ENCODE measurements at regions not wholly inside any gene's neighbourhood (a gene's known extent, or its start where the extent isn't known, plus 50 kb on each side); places are given as distances from the start of the nearest gene placed in this dataset.
"Not testable (repeated sequence)": the region's sequence is repeated elsewhere in the genome, so short reads cannot be mapped to it uniquely, and the experiment has no call there.

DNA sequence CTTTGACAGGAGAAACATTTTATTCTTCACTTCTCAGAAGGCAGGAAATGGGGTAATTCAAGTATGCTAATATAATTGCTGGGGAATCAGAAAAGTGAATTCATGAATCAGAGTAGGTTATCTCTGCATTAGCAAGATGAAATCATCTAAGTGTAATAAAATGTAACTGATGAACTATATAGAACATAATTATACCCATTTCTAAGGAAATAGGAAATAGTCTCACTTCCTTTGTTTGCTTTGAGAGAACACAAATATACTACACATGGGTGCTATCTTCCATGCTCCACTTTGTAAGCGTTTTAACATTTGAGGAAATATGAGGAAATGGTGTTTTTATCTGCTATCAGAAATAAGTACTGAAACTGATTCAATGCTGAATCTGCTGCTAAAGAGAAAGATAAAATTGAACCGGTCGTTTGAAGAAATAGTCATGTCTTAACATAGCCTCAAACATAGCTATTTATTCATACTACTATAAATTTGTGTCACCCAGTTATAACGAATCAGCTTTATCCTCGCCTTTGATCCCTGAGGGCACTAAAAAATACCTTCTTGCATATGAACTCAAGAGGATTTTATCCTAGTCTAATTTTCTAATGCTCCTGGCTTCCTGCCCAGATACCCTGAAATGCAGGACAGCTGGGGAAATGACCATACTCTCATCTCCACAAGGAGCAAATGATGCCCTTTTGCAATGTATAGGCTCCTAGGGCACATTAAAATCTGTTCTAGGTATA is 696.0 kb downstream of the C12orf50 start:
- no peaks in the 10 kb centered on the region for H3K27me3 Mint-ChIP-seq (ENCODE audit: low read depth)
- TF ChIP-seq, protein P1, sequence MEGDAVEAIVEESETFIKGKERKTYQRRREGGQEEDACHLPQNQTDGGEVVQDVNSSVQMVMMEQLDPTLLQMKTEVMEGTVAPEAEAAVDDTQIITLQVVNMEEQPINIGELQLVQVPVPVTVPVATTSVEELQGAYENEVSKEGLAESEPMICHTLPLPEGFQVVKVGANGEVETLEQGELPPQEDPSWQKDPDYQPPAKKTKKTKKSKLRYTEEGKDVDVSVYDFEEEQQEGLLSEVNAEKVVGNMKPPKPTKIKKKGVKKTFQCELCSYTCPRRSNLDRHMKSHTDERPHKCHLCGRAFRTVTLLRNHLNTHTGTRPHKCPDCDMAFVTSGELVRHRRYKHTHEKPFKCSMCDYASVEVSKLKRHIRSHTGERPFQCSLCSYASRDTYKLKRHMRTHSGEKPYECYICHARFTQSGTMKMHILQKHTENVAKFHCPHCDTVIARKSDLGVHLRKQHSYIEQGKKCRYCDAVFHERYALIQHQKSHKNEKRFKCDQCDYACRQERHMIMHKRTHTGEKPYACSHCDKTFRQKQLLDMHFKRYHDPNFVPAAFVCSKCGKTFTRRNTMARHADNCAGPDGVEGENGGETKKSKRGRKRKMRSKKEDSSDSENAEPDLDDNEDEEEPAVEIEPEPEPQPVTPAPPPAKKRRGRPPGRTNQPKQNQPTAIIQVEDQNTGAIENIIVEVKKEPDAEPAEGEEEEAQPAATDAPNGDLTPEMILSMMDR (IDR thresholded peaks at IDR 0.05): no peak
- no peaks in the 10 kb centered on the region for H3K36me3 Mint-ChIP-seq (ENCODE audit: low read depth)
- no peaks in the 10 kb centered on the region for H3K9me3 Mint-ChIP-seq (ENCODE audit: low read depth)
- no peak for DNase-seq (ENCODE audit: low spot score)
- no peak overlapping the region for H3K27ac Mint-ChIP-seq (ENCODE audit: unreplicated experiment)
- peaks cover 6% of the 10 kb centered on the region for H3K4me1 Mint-ChIP-seq (ENCODE audit: low read depth)
- H3K4me3 Mint-ChIP-seq (ENCODE audit: unreplicated experiment): no peak overlapping the region

DNA sequence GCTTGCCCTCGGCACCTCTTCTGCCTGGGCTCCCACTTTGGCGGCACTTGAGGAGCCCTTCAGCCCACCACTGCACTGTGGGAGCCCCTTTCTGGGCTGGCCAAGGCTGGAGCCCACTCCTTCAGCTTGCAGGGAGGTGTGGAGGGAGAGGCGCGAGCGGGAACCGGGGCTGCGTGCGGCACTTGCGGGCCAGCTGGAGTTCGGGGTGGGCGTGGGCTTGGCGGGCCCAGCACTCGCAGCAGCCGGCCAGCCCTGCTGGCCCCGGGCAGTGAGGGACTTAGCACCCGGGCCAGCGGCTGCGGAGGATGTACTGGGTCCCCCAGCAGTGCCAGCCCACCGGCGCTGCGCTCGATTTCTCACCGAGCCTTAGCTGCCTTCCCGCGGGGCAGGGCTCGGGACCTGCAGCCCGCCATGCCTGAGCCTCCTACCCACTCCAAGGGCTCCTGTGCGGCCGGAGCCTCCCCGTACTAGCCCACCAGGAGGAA is 699.1 kb downstream of the C12orf50 start:
- H3K36me3 Mint-ChIP-seq (ENCODE audit: low read depth); H3K4me1 Mint-ChIP-seq (ENCODE audit: low read depth); H3K4me3 Mint-ChIP-seq (ENCODE audit: unreplicated experiment); H3K9me3 Mint-ChIP-seq (ENCODE audit: low read depth); H3K27ac Mint-ChIP-seq (ENCODE audit: unreplicated experiment); H3K27me3 Mint-ChIP-seq (ENCODE audit: low read depth); DNase-seq (ENCODE audit: low spot score): not testable (repeated sequence)

DNA sequence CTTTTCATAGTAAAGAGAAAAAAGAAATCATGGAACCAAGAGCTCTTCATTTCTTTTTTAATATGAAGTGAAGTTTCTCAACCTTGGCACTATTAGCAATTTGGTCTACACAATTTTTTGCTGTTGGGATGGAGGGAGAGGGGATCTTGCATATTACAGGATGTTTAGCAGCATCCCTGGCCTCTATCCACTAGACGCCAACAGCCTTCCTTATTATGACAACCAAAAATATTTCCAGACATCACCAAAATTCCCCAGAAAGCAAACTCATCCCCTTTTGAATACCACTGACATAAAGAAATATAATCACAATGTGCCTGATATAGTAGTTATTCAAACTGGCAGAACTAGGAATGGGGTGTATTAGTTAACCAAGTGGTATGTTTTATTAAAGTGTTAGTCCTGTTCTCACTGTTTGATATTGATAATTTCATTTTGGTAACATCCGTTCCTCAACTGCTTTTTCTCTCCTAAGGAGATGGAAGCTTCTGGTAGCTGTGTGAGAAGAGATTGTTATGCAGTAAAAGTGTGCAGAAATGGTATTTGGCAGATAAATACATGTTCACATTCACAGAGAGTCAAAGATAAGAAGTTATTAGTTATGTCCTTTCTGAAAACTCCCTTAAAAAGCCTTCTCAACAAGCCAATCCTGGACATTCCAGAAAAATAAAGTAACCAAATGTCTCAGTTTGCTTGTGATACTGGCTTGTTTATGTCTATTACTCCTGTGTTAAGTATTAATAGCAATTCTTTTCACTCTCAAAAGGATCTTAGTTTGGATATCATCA is 699.9 kb downstream of the C12orf50 start:
- H3K27ac Mint-ChIP-seq (ENCODE audit: unreplicated experiment): no peak overlapping the region
- peaks cover 6% of the 10 kb centered on the region for H3K4me1 Mint-ChIP-seq (ENCODE audit: low read depth)
- no peak overlapping the region for H3K4me3 Mint-ChIP-seq (ENCODE audit: unreplicated experiment)
- TF ChIP-seq, protein P1 (IDR thresholded peaks at IDR 0.05): no peak
- no peaks in the 10 kb centered on the region for H3K9me3 Mint-ChIP-seq (ENCODE audit: low read depth)
- no peaks in the 10 kb centered on the region for H3K36me3 Mint-ChIP-seq (ENCODE audit: low read depth)
- no peaks in the 10 kb centered on the region for H3K27me3 Mint-ChIP-seq (ENCODE audit: low read depth)
- DNase-seq (ENCODE audit: low spot score): no peak

GRCh38 chr12:87323369-87323768 is 705.8 kb downstream of the C12orf50 start:
- H3K4me3 Mint-ChIP-seq (ENCODE audit: unreplicated experiment): no peak overlapping the region
- no peaks in the 10 kb centered on the region for H3K36me3 Mint-ChIP-seq (ENCODE audit: low read depth)
- peaks cover 10% of the 10 kb centered on the region for H3K4me1 Mint-ChIP-seq (ENCODE audit: low read depth)
- no peak for DNase-seq (ENCODE audit: low spot score)
- H3K9me3 Mint-ChIP-seq (ENCODE audit: low read depth): no peaks in the 10 kb centered on the region
- TF ChIP-seq, protein P1 (IDR thresholded peaks at IDR 0.05): no peak
- H3K27me3 Mint-ChIP-seq (ENCODE audit: low read depth): no peaks in the 10 kb centered on the region
- no peak overlapping the region for H3K27ac Mint-ChIP-seq (ENCODE audit: unreplicated experiment)

- no peak for DNase-seq (ENCODE audit: low spot score)
- Mint-ChIP-seq H3K27me3 (ENCODE audit: low read depth) (no peaks in the 10 kb centered on the region), H3K36me3 (ENCODE audit: low read depth) (no peaks in the 10 kb centered on the region), H3K4me3 (ENCODE audit: unreplicated experiment) (no peak overlapping the region), H3K4me1 (ENCODE audit: low read depth) (peaks cover 22% of the 10 kb centered on the region), H3K27ac (ENCODE audit: unreplicated experiment) (no peak overlapping the region), H3K9me3 (ENCODE audit: low read depth) (no peaks in the 10 kb centered on the region)
- TF ChIP-seq, protein P1 (IDR thresholded peaks at IDR 0.05): no peak
Measured at GRCh38 chr12:87320724-87321123, 708.5 kb downstream of the C12orf50 start.
